Iris pigment epithelial cell (primary cell): ENCODE measurements at regions not wholly inside any gene's neighbourhood (a gene's known extent, or its start where the extent isn't known, plus 50 kb on each side); places are given as distances from the start of the nearest gene placed in this dataset.
A peak's percentile ranks its signal among the peaks of the same experiment; 100 is the strongest.

Experiments
- DNase-seq: peaks from one replicate; pipeline ENCODE4 v3.0.0-alpha.2; 2011; ENCODE audit warnings: low read depth

GRCh38 chr4:185987961-185988627 is 80.9 kb upstream of the TLR3 start:
- no peak for DNase-seq

- no peak for DNase-seq
Observed at GRCh38 chr4:185991770-185992169, 77.2 kb upstream of the TLR3 start.

- no peak for DNase-seq
Observed at GRCh38 chr4:185992585-185992984, 76.4 kb upstream of the TLR3 start.

GRCh38 chr4:185993328-185993973 is 75.5 kb upstream of the TLR3 start:
- no peak for DNase-seq

- DNase-seq: no peak
Observed at GRCh38 chr4:185994750-185995149, 74.2 kb upstream of the TLR3 start.

- no peak for DNase-seq
Observed at GRCh38 chr4:185995665-185996064, 73.3 kb upstream of the TLR3 start.

- DNase-seq: no peak
Observed at GRCh38 chr4:185997296-185997695, 71.7 kb upstream of the TLR3 start.

GRCh38 chr4:185998791-185999190 is 70.2 kb upstream of the TLR3 start:
- peak; percentile 36 for DNase-seq

GRCh38 chr4:185999207-185999606 is 69.7 kb upstream of the TLR3 start:
- peak; percentile 21 for DNase-seq

- DNase-seq: no peak
Observed at GRCh38 chr4:186002853-186003252, 66.1 kb upstream of the TLR3 start.

- DNase-seq: no peak
Observed at GRCh38 chr4:186003746-186004145, 65.2 kb upstream of the TLR3 start.

GRCh38 chr4:186008057-186008456 is 60.9 kb upstream of the TLR3 start:
- DNase-seq: no peak

GRCh38 chr4:186009976-186010375 is 59.0 kb upstream of the TLR3 start:
- no peak for DNase-seq

- DNase-seq: no peak
Observed at GRCh38 chr4:186010821-186011220, 58.1 kb upstream of the TLR3 start.

GRCh38 chr4:186012071-186012470 is 56.9 kb upstream of the TLR3 start:
- no peak for DNase-seq

GRCh38 chr4:186013419-186014186 is 55.4 kb upstream of the TLR3 start:
- DNase-seq: no peak

- DNase-seq: no peak
Observed at GRCh38 chr4:186015212-186015817, 53.6 kb upstream of the TLR3 start.

GRCh38 chr4:186016796-186017195 is 52.2 kb upstream of the TLR3 start:
- DNase-seq: no peak

- DNase-seq: no peak
Observed at GRCh38 chr4:186017801-186018200, 51.2 kb upstream of the TLR3 start.

- no peak for DNase-seq
Observed at GRCh38 chr4:186018261-186018660, 50.7 kb upstream of the TLR3 start.

- DNase-seq: no peak
Observed at GRCh38 chr4:186018784-186019183, 50.2 kb upstream of the TLR3 start.
